NCI-H446 (cell line): ENCODE measurements at regions not wholly inside any gene's neighbourhood (a gene's known extent, or its start where the extent isn't known, plus 50 kb on each side); places are given as distances from the start of the nearest gene placed in this dataset.

ENCODE experiments used
- DNase-seq, 2 experiments: peaks; one replicate each; lab custom pipeline; 2025; lab: John Stamatoyannopoulos, UW

GRCh38 chr7:22624781-22625180 is 102.2 kb upstream of the IL6 start:
- no peak for DNase-seq

- DNase-seq, result no peak
Observed at GRCh38 chr7:22622116-22622785, 104.7 kb upstream of the IL6 start.

GRCh38 chr7:22618528-22618927 is 108.5 kb upstream of the IL6 start:
- no peak for DNase-seq

- DNase-seq, result no peak
Observed at GRCh38 chr7:22617166-22617565, 109.8 kb upstream of the IL6 start.

GRCh38 chr7:22613496-22613895 is 113.5 kb upstream of the IL6 start:
- DNase-seq, result no peak

GRCh38 chr7:22612776-22613175 is 112.8 kb upstream of the STEAP1B start:
- no peak for DNase-seq

GRCh38 chr7:22611758-22612079 is 111.7 kb upstream of the STEAP1B start:
- DNase-seq, result no peak

- no peak for DNase-seq
Observed at GRCh38 chr7:22610951-22611757, 111.2 kb upstream of the STEAP1B start.

GRCh38 chr7:22610263-22610662 is 110.3 kb upstream of the STEAP1B start:
- no peak for DNase-seq

GRCh38 chr7:22607180-22607579 is 107.2 kb upstream of the STEAP1B start:
- DNase-seq, result no peak

- no peak for DNase-seq
Observed at GRCh38 chr7:22604246-22604645, 104.3 kb upstream of the STEAP1B start.

GRCh38 chr7:22601812-22602565 is 102.0 kb upstream of the STEAP1B start:
- DNase-seq, result no peak

- DNase-seq, result no peak
Observed at GRCh38 chr7:22601408-22601807, 101.4 kb upstream of the STEAP1B start.

GRCh38 chr7:22601003-22601402 is 101.0 kb upstream of the STEAP1B start:
- DNase-seq, result no peak

GRCh38 chr7:22598318-22598920 is 98.4 kb upstream of the STEAP1B start:
- no peak for DNase-seq

GRCh38 chr7:22597844-22598243 is 97.9 kb upstream of the STEAP1B start:
- DNase-seq, result no peak

- no peak for DNase-seq
Observed at GRCh38 chr7:22596763-22597400, 96.9 kb upstream of the STEAP1B start.

- DNase-seq, result no peak
Observed at GRCh38 chr7:22594020-22594419, 94.0 kb upstream of the STEAP1B start.

- no peak for DNase-seq
Observed at GRCh38 chr7:22591271-22591670, 91.3 kb upstream of the STEAP1B start.

- DNase-seq, result no peak
Observed at GRCh38 chr7:22589641-22590201, 89.7 kb upstream of the STEAP1B start.

GRCh38 chr7:22588351-22588750 is 88.4 kb upstream of the STEAP1B start:
- no peak for DNase-seq

GRCh38 chr7:22587322-22587721 is 87.3 kb upstream of the STEAP1B start:
- DNase-seq, result no peak
